Thymus (tissue), 11 donors: ENCODE measurements at regions not wholly inside any gene's neighbourhood (a gene's known extent, or its start where the extent isn't known, plus 50 kb on each side); places are given as distances from the start of the nearest gene placed in this dataset.

Experiments
- DNase-seq, 9 donors: peaks; one replicate each; pipeline ENCODE4 v3.0.0-alpha.2; 2013; ENCODE audit warnings: low spot score in 9 of 9, low read depth in 6 of 9, missing footprints in 1 of 9
- H3K27ac ChIP-seq, 2 donors: one replicate each; pipeline ENCODE4 v1.5.1; 2013; ENCODE audit warnings: control low read depth in 1 of 2, low read depth in 1 of 2, low read length in 1 of 2, mild to moderate bottlenecking in 1 of 2, moderate library complexity in 1 of 2
- H3K27me3 ChIP-seq, 2 donors: one replicate each; pipeline ENCODE4 v1.5.1; 2013; ENCODE audit warnings: low read length in 1 of 2; ENCODE audit not compliant: control insufficient read depth in 2 of 2, insufficient read depth in 1 of 2
- H3K36me3 ChIP-seq, 2 donors: one replicate each; pipeline ENCODE4 v1.5.1; 2013; ENCODE audit warnings: low read length in 1 of 2, mild to moderate bottlenecking in 1 of 2, moderate library complexity in 1 of 2; ENCODE audit not compliant: control insufficient read depth in 2 of 2, insufficient read depth in 2 of 2
- H3K4me1 ChIP-seq, 2 donors: one replicate each; pipeline ENCODE4 v1.5.1; 2013; ENCODE audit warnings: low read length in 2 of 2; ENCODE audit not compliant: control insufficient read depth in 2 of 2, insufficient read depth in 2 of 2
- H3K4me3 ChIP-seq, 2 donors: one replicate each; pipeline ENCODE4 v1.5.1; 2013; ENCODE audit warnings: low read length in 2 of 2, control low read depth in 1 of 2, mild to moderate bottlenecking in 1 of 2
- H3K9me3 ChIP-seq, 2 donors: one replicate each; pipeline ENCODE4 v1.5.1; 2013; ENCODE audit warnings: low read length in 1 of 2, mild to moderate bottlenecking in 1 of 2; ENCODE audit not compliant: control insufficient read depth in 2 of 2, insufficient read depth in 1 of 2
- WGBS: extraction: QIAGEN DNeasy Blood & Tissue Kit; methylation state at CpG from one replicate; pipeline ENCODE4 v1.1.7; 2013; 5-methylcytosine and 5-hydroxymethylcytosine counted together
- donor health status: healthy.

- Histone ChIP-seq H3K4me3 (no peak overlapping the region), H3K9me3 (no peaks in the 10 kb centered on the region), H3K36me3 (no peaks in the 10 kb centered on the region), H3K27ac (no peak overlapping the region), H3K27me3 (no peaks in the 10 kb centered on the region), H3K4me1 (no peaks in the 10 kb centered on the region)
- WGBS: 89% methylated on average over 4 of the region's 4 CpGs
- no peak for DNase-seq
Measured at GRCh38 chr6:92047152-92047850, 1372.1 kb downstream of the EPHA7 start.

GRCh38 chr6:92044312-92044711 lies 1375.0 kb downstream of the EPHA7 start:
- Histone ChIP-seq H3K27me3 (no peaks in the 10 kb centered on the region), H3K4me1 (no peaks in the 10 kb centered on the region), H3K9me3 (no peaks in the 10 kb centered on the region), H3K27ac (no peak overlapping the region), H3K4me3 (no peak overlapping the region), H3K36me3 (no peaks in the 10 kb centered on the region)
- DNase-seq: no peak

GRCh38 chr6:92043777-92044176 lies 1375.6 kb downstream of the EPHA7 start:
- H3K27me3 ChIP-seq: no peaks in the 10 kb centered on the region
- no peaks in the 10 kb centered on the region for H3K9me3 ChIP-seq
- 82% methylated on average over 3 of the region's 3 CpGs for WGBS
- H3K4me3 ChIP-seq: no peak overlapping the region
- no peaks in the 10 kb centered on the region for H3K36me3 ChIP-seq
- no peaks in the 10 kb centered on the region for H3K4me1 ChIP-seq
- H3K27ac ChIP-seq: no peak overlapping the region
- DNase-seq: no peak

GRCh38 chr6:92026878-92027277 lies 1392.5 kb downstream of the EPHA7 start:
- no peaks in the 10 kb centered on the region for H3K27me3 ChIP-seq
- H3K9me3 ChIP-seq: no peaks in the 10 kb centered on the region
- H3K4me1 ChIP-seq: no peaks in the 10 kb centered on the region
- no peaks in the 10 kb centered on the region for H3K36me3 ChIP-seq
- no peak for DNase-seq
- 96% methylated on average over 1 of the region's 1 CpG for WGBS
- H3K27ac ChIP-seq: no peak overlapping the region
- H3K4me3 ChIP-seq: no peak overlapping the region

GRCh38 chr6:92024881-92025280 lies 1394.5 kb downstream of the EPHA7 start:
- Histone ChIP-seq H3K4me1 (no peaks in the 10 kb centered on the region), H3K36me3 (no peaks in the 10 kb centered on the region), H3K4me3 (no peak overlapping the region), H3K27ac (no peak overlapping the region), H3K9me3 (peaks cover 0 to 1% of the 10 kb centered on the region in 2 donors), H3K27me3 (no peaks in the 10 kb centered on the region)
- DNase-seq: no peak
- WGBS: 59% methylated on average over 2 of the region's 2 CpGs

GRCh38 chr6:92024110-92024509 lies 1395.2 kb downstream of the EPHA7 start:
- H3K27ac ChIP-seq: no peak overlapping the region
- no peak for DNase-seq
- no peaks in the 10 kb centered on the region for H3K36me3 ChIP-seq
- no peak overlapping the region for H3K4me3 ChIP-seq
- WGBS: 93% methylated on average over 1 of the region's 1 CpG
- peaks cover 0 to 1% of the 10 kb centered on the region in 2 donors for H3K9me3 ChIP-seq
- H3K27me3 ChIP-seq: no peaks in the 10 kb centered on the region
- H3K4me1 ChIP-seq: no peaks in the 10 kb centered on the region

- WGBS: 88% methylated on average over 2 of the region's 2 CpGs
- no peak overlapping the region for H3K4me3 ChIP-seq
- no peak for DNase-seq
- no peaks in the 10 kb centered on the region for H3K36me3 ChIP-seq
- peaks cover 0 to 1% of the 10 kb centered on the region in 2 donors for H3K9me3 ChIP-seq
- no peaks in the 10 kb centered on the region for H3K27me3 ChIP-seq
- H3K27ac ChIP-seq: no peak overlapping the region
- no peaks in the 10 kb centered on the region for H3K4me1 ChIP-seq
Measured at GRCh38 chr6:92023410-92023966, 1395.9 kb downstream of the EPHA7 start.

GRCh38 chr6:92011681-92012245 lies 1407.6 kb downstream of the EPHA7 start:
- no peaks in the 10 kb centered on the region for H3K27me3 ChIP-seq
- H3K9me3 ChIP-seq: peaks cover 0 to 8% of the 10 kb centered on the region in 2 donors
- no peak overlapping the region for H3K27ac ChIP-seq
- H3K36me3 ChIP-seq: no peaks in the 10 kb centered on the region
- WGBS: 94% methylated on average over 29 of the region's 29 CpGs
- no peaks in the 10 kb centered on the region for H3K4me1 ChIP-seq
- no peak overlapping the region for H3K4me3 ChIP-seq
- no peak for DNase-seq

- no peak for DNase-seq
- Histone ChIP-seq H3K27ac (no peak overlapping the region), H3K4me1 (no peaks in the 10 kb centered on the region), H3K9me3 (peaks cover 0 to 8% of the 10 kb centered on the region in 2 donors), H3K36me3 (no peaks in the 10 kb centered on the region), H3K4me3 (no peak overlapping the region), H3K27me3 (no peaks in the 10 kb centered on the region)
- WGBS: 94% methylated on average over 7 of the region's 7 CpGs
Measured at GRCh38 chr6:92008757-92009502, 1410.4 kb downstream of the EPHA7 start.
